Lower leg skin (tissue), 4 donors: ENCODE measurements at regions not wholly inside any gene's neighbourhood (a gene's known extent, or its start where the extent isn't known, plus 50 kb on each side); places are given as distances from the start of the nearest gene placed in this dataset.

Source experiments
- DNase-seq, 2 donors: peaks; one replicate each; pipeline ENCODE4 v3.0.0-alpha.2; 2019; ENCODE audit warnings: low spot score in 2 of 2
- H3K4me3 ChIP-seq: fragments of 200-600 bp; sonication (generic); 2 replicates; pipeline ENCODE4 v1.5.1; 2017; ENCODE audit warnings: mild to moderate bottlenecking, low read depth; ENCODE audit not compliant: poor library complexity, severe bottlenecking
- POLR2A ChIP-seq, 2 donors: fragments of 450-650 bp; IDR thresholded peaks; one replicate each; pipeline ENCODE4 v1.6.1; 2016 to 2017; ENCODE audit warnings: antibody characterized with exemption in 2 of 2, mild to moderate bottlenecking in 1 of 2, moderate library complexity in 1 of 2
- WGBS, 2 donors: methylation state at CpG; one replicate each; pipeline ENCODE4 v1.1.5; 2018; 5-methylcytosine and 5-hydroxymethylcytosine counted together
- intact Hi-C: fragments of 100-400 bp; cut with DNase I; formaldehyde crosslinking; loops from one replicate; pipeline ENCODE4 v1.15.0; 2023; ENCODE audit warnings: low total_unique reads
- TF ChIP-seq, protein P1 (sequence below), 3 donors: fragments of 450-650 bp; IDR thresholded peaks; one replicate each; pipeline ENCODE4 v1.5.1; 2016; ENCODE audit warnings: antibody characterized with exemption in 3 of 3, mild to moderate bottlenecking in 3 of 3, moderate library complexity in 2 of 3

DNA sequence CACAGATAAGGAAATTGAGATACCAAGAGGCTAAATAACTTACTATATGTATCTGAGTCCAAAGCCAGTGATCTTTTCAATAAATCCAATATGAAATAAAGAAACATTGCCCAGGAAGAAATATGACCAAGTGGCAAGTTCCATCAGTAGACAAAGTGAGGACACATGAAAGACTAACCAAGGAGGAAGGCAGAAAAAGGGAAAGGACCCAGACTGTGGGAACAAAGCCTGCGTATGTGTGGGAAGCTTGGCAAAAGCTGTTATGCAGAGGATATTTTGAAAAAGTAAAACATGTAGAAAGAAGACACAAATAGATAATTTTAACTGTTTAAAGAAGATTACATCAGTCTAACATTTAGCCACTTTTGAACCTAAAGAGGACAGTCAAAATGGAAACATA lies 264.4 kb upstream of the PRDM1 start:
- WGBS, 2 donors, result 83 to 85% methylated on average over 1 of the region's 1 CpG
- H3K4me3 ChIP-seq, result no peak overlapping the region
- intact Hi-C loops, result no loop called here
- DNase-seq, result no peak
- TF ChIP-seq, protein P1, sequence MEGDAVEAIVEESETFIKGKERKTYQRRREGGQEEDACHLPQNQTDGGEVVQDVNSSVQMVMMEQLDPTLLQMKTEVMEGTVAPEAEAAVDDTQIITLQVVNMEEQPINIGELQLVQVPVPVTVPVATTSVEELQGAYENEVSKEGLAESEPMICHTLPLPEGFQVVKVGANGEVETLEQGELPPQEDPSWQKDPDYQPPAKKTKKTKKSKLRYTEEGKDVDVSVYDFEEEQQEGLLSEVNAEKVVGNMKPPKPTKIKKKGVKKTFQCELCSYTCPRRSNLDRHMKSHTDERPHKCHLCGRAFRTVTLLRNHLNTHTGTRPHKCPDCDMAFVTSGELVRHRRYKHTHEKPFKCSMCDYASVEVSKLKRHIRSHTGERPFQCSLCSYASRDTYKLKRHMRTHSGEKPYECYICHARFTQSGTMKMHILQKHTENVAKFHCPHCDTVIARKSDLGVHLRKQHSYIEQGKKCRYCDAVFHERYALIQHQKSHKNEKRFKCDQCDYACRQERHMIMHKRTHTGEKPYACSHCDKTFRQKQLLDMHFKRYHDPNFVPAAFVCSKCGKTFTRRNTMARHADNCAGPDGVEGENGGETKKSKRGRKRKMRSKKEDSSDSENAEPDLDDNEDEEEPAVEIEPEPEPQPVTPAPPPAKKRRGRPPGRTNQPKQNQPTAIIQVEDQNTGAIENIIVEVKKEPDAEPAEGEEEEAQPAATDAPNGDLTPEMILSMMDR (IDR thresholded peaks at IDR 0.05), result no peak
- TF ChIP-seq POLR2A (IDR thresholded peaks at IDR 0.05), result no peak

DNA sequence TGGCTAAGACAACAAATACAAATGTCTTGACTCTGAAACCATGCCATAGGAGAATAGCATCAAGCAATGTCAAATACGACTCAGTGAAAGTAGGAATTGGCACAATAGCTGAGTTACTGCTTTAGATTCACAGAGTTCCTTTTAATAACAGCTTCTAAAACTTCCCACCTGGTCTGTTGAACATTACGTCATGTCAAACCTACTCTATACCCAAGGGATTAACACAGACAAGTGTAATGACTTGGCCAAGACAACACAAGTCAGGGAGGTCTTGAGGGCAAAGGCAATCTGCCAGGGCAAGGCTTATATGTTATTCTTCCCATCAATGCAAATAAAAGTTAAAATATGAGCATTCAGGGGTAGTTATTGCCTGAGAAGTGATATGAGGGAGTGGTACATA lies 265.1 kb upstream of the PRDM1 start:
- 55 to 59% methylated on average over 2 of the region's 2 CpGs for WGBS, 2 donors
- TF ChIP-seq, protein P1 (IDR thresholded peaks at IDR 0.05), result no peak
- TF ChIP-seq POLR2A (IDR thresholded peaks at IDR 0.05), result no peak
- DNase-seq, result no peak
- no peak overlapping the region for H3K4me3 ChIP-seq
- intact Hi-C loops, result no loop called here

GRCh38 chr6:105819745-105820144 lies 266.4 kb upstream of the PRDM1 start:
- no peak overlapping the region for H3K4me3 ChIP-seq
- no peak for DNase-seq
- 78 to 81% methylated on average over 2 of the region's 2 CpGs for WGBS, 2 donors
- TF ChIP-seq, protein P1 (IDR thresholded peaks at IDR 0.05), result no peak
- no peak for TF ChIP-seq POLR2A (IDR thresholded peaks at IDR 0.05)
- intact Hi-C loops, result no loop called here

DNA sequence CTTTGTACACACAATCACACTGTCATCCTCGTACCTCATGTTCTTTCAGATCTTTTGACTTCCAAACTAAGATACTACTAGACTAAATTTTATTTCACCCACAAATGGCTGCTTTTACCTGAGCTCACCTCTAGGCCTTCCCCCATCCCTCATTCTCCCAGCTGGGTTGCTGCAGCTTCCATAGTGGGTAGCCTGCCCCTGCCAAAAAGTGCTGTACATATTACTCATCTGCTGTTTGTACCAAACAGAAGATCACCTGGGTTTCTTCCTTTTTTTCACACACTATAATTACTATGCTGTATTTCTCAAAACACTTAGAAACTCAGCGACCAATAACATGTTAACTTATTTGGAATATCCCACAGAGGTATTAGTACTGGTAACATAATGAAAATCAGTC lies 267.6 kb upstream of the PRDM1 start:
- intact Hi-C loops, result no loop called here
- TF ChIP-seq, protein P1 (IDR thresholded peaks at IDR 0.05), result no peak
- TF ChIP-seq POLR2A (IDR thresholded peaks at IDR 0.05), result no peak

DNA sequence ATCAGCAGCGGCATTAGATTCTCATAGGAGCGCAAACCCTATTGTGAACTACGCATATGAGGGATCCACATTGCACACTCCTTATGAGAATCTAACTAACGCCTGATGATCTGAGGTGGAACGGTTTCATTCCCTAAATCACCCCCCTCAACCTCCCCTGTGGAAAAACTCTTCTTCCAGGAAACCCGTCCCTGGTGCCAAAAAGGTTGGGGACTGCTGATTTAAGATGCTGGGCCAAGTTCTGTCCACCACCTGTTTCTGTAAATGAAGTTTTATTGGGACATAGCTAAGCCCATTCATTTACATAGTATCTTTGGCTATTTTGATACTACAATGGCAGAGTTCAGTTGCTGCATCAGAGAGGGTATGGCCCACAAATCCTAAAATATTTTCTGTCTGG lies 268.2 kb upstream of the PRDM1 start:
- DNase-seq, result no peak

More for the DNA sequence above, 267.6 kb upstream of the PRDM1 start:
- no peak for DNase-seq
- 69 to 80% methylated on average over 2 of the region's 2 CpGs for WGBS, 2 donors
- H3K4me3 ChIP-seq, result no peak overlapping the region

GRCh38 chr6:105817370-105817769 lies 268.8 kb upstream of the PRDM1 start:
- 39 to 40% methylated on average over 8 of the region's 8 CpGs for WGBS, 2 donors
- no peak for TF ChIP-seq POLR2A (IDR thresholded peaks at IDR 0.05)
- TF ChIP-seq, protein P1 (IDR thresholded peaks at IDR 0.05), result no peak
- intact Hi-C loops, result no loop called here
- H3K4me3 ChIP-seq, result no peak overlapping the region
- DNase-seq, result no peak

More for the DNA sequence above, 268.2 kb upstream of the PRDM1 start:
- no peak for TF ChIP-seq POLR2A (IDR thresholded peaks at IDR 0.05)
- TF ChIP-seq, protein P1 (IDR thresholded peaks at IDR 0.05), result no peak
- intact Hi-C loops, result no loop called here
- no peak overlapping the region for H3K4me3 ChIP-seq
- WGBS, 2 donors, result 86 to 94% methylated on average over 6 of the region's 6 CpGs
